ENCODE measurements at regions not wholly inside any gene's neighbourhood (a gene's known extent, or its start where the extent isn't known, plus 50 kb on each side); places are given as distances from the start of the nearest gene placed in this dataset.

- H3K4me3 ChIP-seq (ENCODE audit: low read depth, low read length): no peak overlapping the region
- TF ChIP-seq CTCF (IDR thresholded peaks at IDR 0.05; ENCODE audit: insufficient read depth, low read depth, low read length): no peak
- POLR2A ChIA-PET: no interaction called here
- H3K36me3 ChIP-seq (ENCODE audit: control insufficient read depth, insufficient read depth, low read length): no peaks in the 10 kb centered on the region
- CTCF ChIA-PET: interaction anchor here (0.6 to 1.7 kb wide), 2 partner anchors 10 to 55 kb away, joined by 3 to 6 read pairs; no protein-coding TSS in a partner anchor
- no peak for DNase-seq (ENCODE audit: low read depth)
- H3K27me3 ChIP-seq (ENCODE audit: control insufficient read depth, insufficient read depth, low read length): no peaks in the 10 kb centered on the region
Measured at GRCh38 chr14:71236487-71236886, 329.2 kb downstream of the PCNX1 start.

- ChIA-PET CTCF (no interaction called here), POLR2A (no interaction called here)
- H3K27me3 ChIP-seq (ENCODE audit: control insufficient read depth, insufficient read depth, low read length): no peaks in the 10 kb centered on the region
- no peak for DNase-seq (ENCODE audit: low read depth)
- H3K36me3 ChIP-seq (ENCODE audit: control insufficient read depth, insufficient read depth, low read length): no peaks in the 10 kb centered on the region
- TF ChIP-seq CTCF (IDR thresholded peaks at IDR 0.05; ENCODE audit: insufficient read depth, low read depth, low read length): no peak
- H3K4me3 ChIP-seq (ENCODE audit: low read depth, low read length): no peak overlapping the region
Measured at GRCh38 chr14:71237556-71237955, 330.3 kb downstream of the PCNX1 start.

GRCh38 chr14:71238835-71239234 is 331.6 kb downstream of the PCNX1 start:
- CTCF ChIA-PET: no interaction called here
- H3K27me3 ChIP-seq (ENCODE audit: control insufficient read depth, insufficient read depth, low read length): no peaks in the 10 kb centered on the region
- no peak for DNase-seq (ENCODE audit: low read depth)
- POLR2A ChIA-PET: no interaction called here
- TF ChIP-seq CTCF (IDR thresholded peaks at IDR 0.05; ENCODE audit: insufficient read depth, low read depth, low read length): no peak
- no peak overlapping the region for H3K4me3 ChIP-seq (ENCODE audit: low read depth, low read length)
- H3K36me3 ChIP-seq (ENCODE audit: control insufficient read depth, insufficient read depth, low read length): no peaks in the 10 kb centered on the region

- Histone ChIP-seq H3K27me3 (ENCODE audit: control insufficient read depth, insufficient read depth, low read length) (no peaks in the 10 kb centered on the region), H3K4me3 (ENCODE audit: low read depth, low read length) (no peak overlapping the region), H3K36me3 (ENCODE audit: control insufficient read depth, insufficient read depth, low read length) (no peaks in the 10 kb centered on the region)
- POLR2A ChIA-PET: no interaction called here
- CTCF ChIA-PET: interaction anchor here (0.9 kb wide), 1 partner anchor 73 kb away, joined by 3 read pairs; no protein-coding TSS in a partner anchor
- no peak for TF ChIP-seq CTCF (IDR thresholded peaks at IDR 0.05; ENCODE audit: insufficient read depth, low read depth, low read length)
- DNase-seq (ENCODE audit: low read depth): no peak
Measured at GRCh38 chr14:71240171-71240570, 332.9 kb downstream of the PCNX1 start.

GRCh38 chr14:71240866-71241520 is 333.7 kb downstream of the PCNX1 start:
- no peak for DNase-seq (ENCODE audit: low read depth)
- Histone ChIP-seq H3K27me3 (ENCODE audit: control insufficient read depth, insufficient read depth, low read length) (no peaks in the 10 kb centered on the region), H3K4me3 (ENCODE audit: low read depth, low read length) (no peak overlapping the region), H3K36me3 (ENCODE audit: control insufficient read depth, insufficient read depth, low read length) (no peaks in the 10 kb centered on the region)
- ChIA-PET POLR2A (no interaction called here), CTCF (interaction anchor here (0.9 to 1.4 kb wide), 2 partner anchors 13 to 74 kb away, joined by 3 to 4 read pairs; no protein-coding TSS in a partner anchor)
- TF ChIP-seq CTCF (IDR thresholded peaks at IDR 0.05; ENCODE audit: insufficient read depth, low read depth, low read length): no peak

All from BJ (cell line).